HG03097 (cell line): ENCODE measurements at regions not wholly inside any gene's neighbourhood (a gene's known extent, or its start where the extent isn't known, plus 50 kb on each side); places are given as distances from the start of the nearest gene placed in this dataset.

Experiments
- ATAC-seq: cut with Tn5 transposase; IDR thresholded peaks from one replicate; pipeline ENCODE4 v1.9.1; 2021; ENCODE audit not compliant: unreplicated experiment, low FRiP score

GRCh38 chr11:80655834-80656233, 1215.0 kb upstream of the TENM4 start:
- ATAC-seq: no peak

- ATAC-seq: no peak
Measured at GRCh38 chr11:80650966-80651365, 1210.1 kb upstream of the TENM4 start.

- no peak for ATAC-seq
Measured at GRCh38 chr11:80649186-80649585, 1208.4 kb upstream of the TENM4 start.

GRCh38 chr11:80638296-80638695, 1197.5 kb upstream of the TENM4 start:
- no peak for ATAC-seq

- no peak for ATAC-seq
Measured at GRCh38 chr11:80637571-80637970, 1196.7 kb upstream of the TENM4 start.

GRCh38 chr11:80636999-80637398, 1196.2 kb upstream of the TENM4 start:
- no peak for ATAC-seq

GRCh38 chr11:80635178-80635577, 1194.3 kb upstream of the TENM4 start:
- ATAC-seq: no peak

GRCh38 chr11:80632691-80633090, 1191.9 kb upstream of the TENM4 start:
- no peak for ATAC-seq

GRCh38 chr11:80632156-80632555, 1191.3 kb upstream of the TENM4 start:
- no peak for ATAC-seq

GRCh38 chr11:80629466-80629865, 1188.6 kb upstream of the TENM4 start:
- ATAC-seq: no peak

GRCh38 chr11:80627364-80627763, 1186.5 kb upstream of the TENM4 start:
- ATAC-seq: no peak

- no peak for ATAC-seq
Measured at GRCh38 chr11:80626721-80627120, 1185.9 kb upstream of the TENM4 start.

- no peak for ATAC-seq
Measured at GRCh38 chr11:80625563-80625962, 1184.7 kb upstream of the TENM4 start.

GRCh38 chr11:80621871-80622270, 1181.0 kb upstream of the TENM4 start:
- no peak for ATAC-seq

- no peak for ATAC-seq
Measured at GRCh38 chr11:80620867-80621266, 1180.0 kb upstream of the TENM4 start.

- ATAC-seq: no peak
Measured at GRCh38 chr11:80617156-80617555, 1176.3 kb upstream of the TENM4 start.

- no peak for ATAC-seq
Measured at GRCh38 chr11:80616070-80616800, 1175.4 kb upstream of the TENM4 start.

GRCh38 chr11:80613655-80614054, 1172.8 kb upstream of the TENM4 start:
- no peak for ATAC-seq

GRCh38 chr11:80610516-80610915, 1169.7 kb upstream of the TENM4 start:
- ATAC-seq: no peak

GRCh38 chr11:80603472-80603871, 1162.6 kb upstream of the TENM4 start:
- ATAC-seq: no peak

GRCh38 chr11:80598905-80599304, 1158.1 kb upstream of the TENM4 start:
- ATAC-seq: no peak

GRCh38 chr11:80596291-80596810, 1155.5 kb upstream of the TENM4 start:
- ATAC-seq: no peak

GRCh38 chr11:80595011-80595410, 1154.2 kb upstream of the TENM4 start:
- ATAC-seq: no peak
